Astrocyte (in vitro differentiated cells and primary cell): ENCODE measurements at regions not wholly inside any gene's neighbourhood (a gene's known extent, or its start where the extent isn't known, plus 50 kb on each side); places are given as distances from the start of the nearest gene placed in this dataset.

Experiments used
- CTCF ChIP-seq: IDR thresholded peaks from 2 replicates; pipeline ENCODE4 v1.5.1; 2011; ENCODE audit warnings: low read depth, mild to moderate bottlenecking, inconsistent platforms, low read length, moderate library complexity; ENCODE audit not compliant: insufficient read depth
- EZH2 ChIP-seq: IDR thresholded peaks from 2 replicates; pipeline ENCODE4 v1.6.1; 2012; ENCODE audit warnings: mild to moderate bottlenecking, low read length, inconsistent platforms; ENCODE audit not compliant: insufficient read depth

- TF ChIP-seq EZH2 (no peak), CTCF (no peak)
These were observed 338.9 kb upstream of the GBE1 start for GRCh38 chr3:82100378-82100777.
